ENCODE measurements at regions not wholly inside any gene's neighbourhood (a gene's known extent, or its start where the extent isn't known, plus 50 kb on each side); places are given as distances from the start of the nearest gene placed in this dataset.

DNA sequence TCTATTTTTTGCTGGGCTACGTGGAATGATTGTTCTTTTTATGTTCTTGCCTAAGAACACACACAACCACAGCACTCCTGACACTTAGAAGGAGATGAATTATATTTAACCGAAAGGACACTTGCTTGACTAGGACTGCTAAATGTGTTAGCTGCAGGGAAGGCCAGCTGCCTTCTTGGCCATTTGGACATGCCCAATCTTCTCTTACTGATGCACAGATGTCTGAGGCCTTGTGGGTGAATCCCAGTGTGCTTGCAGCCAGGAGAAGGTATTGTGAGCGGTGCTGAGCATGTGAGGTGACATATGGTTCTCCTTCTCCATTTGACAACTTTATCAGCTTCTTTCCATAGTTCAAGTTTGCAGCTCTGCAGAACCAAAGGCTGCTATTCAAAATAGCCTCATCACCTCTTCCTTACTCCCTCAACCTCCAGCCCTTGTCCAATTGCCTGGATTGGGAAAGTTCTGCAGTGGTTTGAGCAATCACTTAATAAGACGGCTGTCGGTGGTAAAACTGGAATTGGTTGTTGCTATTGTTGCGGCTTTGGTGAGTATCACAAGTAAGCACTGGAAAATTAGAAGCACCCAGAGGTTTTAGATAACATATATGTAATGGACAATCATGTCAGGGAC lies 1113.3 kb downstream of the TSN start:
- H3K36me3 ChIP-seq (ENCODE audit: low read depth): no peaks in the 10 kb centered on the region
- no peak overlapping the region for H3K4me2 ChIP-seq (ENCODE audit: unreplicated experiment)
- H3K9me2 ChIP-seq (ENCODE audit: insufficient read depth): no peaks in the 10 kb centered on the region
- no peaks in the 10 kb centered on the region for H3K79me2 ChIP-seq (ENCODE audit: insufficient read depth)
- in situ Hi-C loops (cut with MboI): no loop called here
- H3K27ac ChIP-seq: no peak overlapping the region
- no peaks in the 10 kb centered on the region for H4K20me1 ChIP-seq (ENCODE audit: insufficient read depth)
- no peaks in the 10 kb centered on the region for H3F3A ChIP-seq (ENCODE audit: insufficient read depth)
- WGBS, 2 experiments (ENCODE audit: low coverage in 1 of 2, low lambda C conversion rate in 2 of 2, missing lambda C conversion rate in 2 of 2): 36 to 47% methylated on average over 6 of the region's 6 CpGs
- no peak for DNase-seq
- H3K9ac ChIP-seq: no peak overlapping the region
- no peaks in the 10 kb centered on the region for H3K4me1 ChIP-seq (ENCODE audit: insufficient read depth)
- TF ChIP-seq EZH2phosphoT487 (IDR thresholded peaks at IDR 0.05; ENCODE audit: insufficient read depth, low read depth): no peak
- no peak for TF ChIP-seq EZH2 (IDR thresholded peaks at IDR 0.05; ENCODE audit: insufficient read depth, poor library complexity, severe bottlenecking)
- H2AFZ ChIP-seq: no peak overlapping the region
- no peaks in the 10 kb centered on the region for H3K9me3 ChIP-seq (ENCODE audit: low read depth)
- no peaks in the 10 kb centered on the region for H3K27me3 ChIP-seq (replicated peaks; ENCODE audit: insufficient read depth)
- H3K4me3 ChIP-seq: no peak overlapping the region

DNA sequence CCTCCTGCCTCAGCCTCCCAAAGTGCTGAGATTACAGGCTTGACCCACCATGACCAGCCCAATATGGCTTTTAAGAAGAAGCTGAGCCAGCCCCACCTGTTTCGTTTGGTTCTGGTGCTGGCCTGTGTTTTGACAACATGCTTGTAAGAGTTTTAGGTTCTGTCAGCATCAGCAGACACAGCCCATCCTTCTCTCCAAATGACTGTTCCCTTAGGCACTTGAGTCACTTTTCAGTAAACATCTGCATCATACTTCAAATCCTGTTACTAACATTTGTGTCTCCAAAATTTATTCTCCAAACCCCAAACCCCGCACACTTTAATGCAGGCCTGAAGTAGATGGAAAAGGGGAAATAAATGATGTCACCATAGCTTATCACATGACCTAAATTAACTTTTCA lies 1118.5 kb downstream of the TSN start:
- no peaks in the 10 kb centered on the region for H3K9me3 ChIP-seq (ENCODE audit: low read depth)
- WGBS, 2 experiments (ENCODE audit: low coverage in 1 of 2, low lambda C conversion rate in 2 of 2, missing lambda C conversion rate in 2 of 2): 51 to 58% methylated on average over 2 of the region's 2 CpGs
- no peak for DNase-seq
- H3K4me1 ChIP-seq (ENCODE audit: insufficient read depth): no peaks in the 10 kb centered on the region
- no peak for TF ChIP-seq EZH2 (IDR thresholded peaks at IDR 0.05; ENCODE audit: insufficient read depth, poor library complexity, severe bottlenecking)
- TF ChIP-seq EZH2phosphoT487 (IDR thresholded peaks at IDR 0.05; ENCODE audit: insufficient read depth, low read depth): no peak
- no peaks in the 10 kb centered on the region for H4K20me1 ChIP-seq (ENCODE audit: insufficient read depth)
- H3K4me3 ChIP-seq: no peak overlapping the region
- no peaks in the 10 kb centered on the region for H3K9me2 ChIP-seq (ENCODE audit: insufficient read depth)
- no peaks in the 10 kb centered on the region for H3K79me2 ChIP-seq (ENCODE audit: insufficient read depth)
- H3K4me2 ChIP-seq (ENCODE audit: unreplicated experiment): no peak overlapping the region
- no peak overlapping the region for H3K9ac ChIP-seq
- H3F3A ChIP-seq (ENCODE audit: insufficient read depth): no peaks in the 10 kb centered on the region
- in situ Hi-C loops (cut with MboI): no loop called here
- no peak overlapping the region for H2AFZ ChIP-seq
- no peaks in the 10 kb centered on the region for H3K36me3 ChIP-seq (ENCODE audit: low read depth)
- no peaks in the 10 kb centered on the region for H3K27me3 ChIP-seq (replicated peaks; ENCODE audit: insufficient read depth)
- no peak overlapping the region for H3K27ac ChIP-seq

DNA sequence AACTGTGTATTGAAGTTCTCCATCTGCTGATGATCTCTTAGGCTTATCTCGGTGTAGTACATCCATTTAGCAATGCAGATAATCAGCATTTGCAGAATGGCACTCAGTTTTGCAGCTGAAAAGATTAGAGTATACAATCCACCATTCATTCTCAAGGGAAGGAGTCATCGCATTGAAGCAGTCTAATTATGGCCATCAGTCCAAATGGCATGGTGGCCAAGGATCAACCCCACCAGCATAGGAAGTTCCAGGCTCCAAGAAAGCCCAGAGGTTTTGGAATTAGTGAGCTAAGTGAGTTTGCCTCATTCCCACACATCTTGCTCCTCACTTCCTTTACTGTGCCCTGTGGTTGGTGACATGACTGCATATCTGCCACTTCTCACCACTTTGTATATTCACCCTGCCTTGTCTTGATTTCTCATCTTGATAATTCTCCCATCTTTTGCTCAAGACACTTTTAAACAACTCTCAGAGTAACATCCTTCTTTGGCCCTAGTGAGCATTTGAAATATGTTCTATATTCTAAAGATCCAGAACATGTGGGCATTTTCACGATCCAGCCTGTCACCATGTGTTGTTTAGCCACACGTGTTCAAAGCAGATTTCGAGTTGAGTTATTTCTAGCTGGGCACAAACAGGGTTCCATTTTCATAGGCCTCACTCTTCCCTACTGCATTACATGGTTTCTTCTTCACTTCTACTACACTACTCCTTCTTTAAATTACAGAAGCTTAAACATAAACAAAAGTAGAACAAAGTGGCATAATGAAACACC lies 1119.8 kb downstream of the TSN start:
- H3K9me3 ChIP-seq (ENCODE audit: low read depth): no peaks in the 10 kb centered on the region
- in situ Hi-C loops (cut with MboI): no loop called here
- H3F3A ChIP-seq (ENCODE audit: insufficient read depth): no peaks in the 10 kb centered on the region
- H4K20me1 ChIP-seq (ENCODE audit: insufficient read depth): no peaks in the 10 kb centered on the region
- no peak overlapping the region for H3K4me3 ChIP-seq
- H3K9me2 ChIP-seq (ENCODE audit: insufficient read depth): no peaks in the 10 kb centered on the region
- no peak overlapping the region for H3K4me2 ChIP-seq (ENCODE audit: unreplicated experiment)
- H3K27ac ChIP-seq: no peak overlapping the region
- no peaks in the 10 kb centered on the region for H3K79me2 ChIP-seq (ENCODE audit: insufficient read depth)
- no peak for DNase-seq
- H3K27me3 ChIP-seq (replicated peaks; ENCODE audit: insufficient read depth): no peaks in the 10 kb centered on the region
- no peak overlapping the region for H2AFZ ChIP-seq
- WGBS, 2 experiments (ENCODE audit: low coverage in 1 of 2, low lambda C conversion rate in 2 of 2, missing lambda C conversion rate in 2 of 2): 10 to 13% methylated on average over 5 of the region's 5 CpGs
- H3K9ac ChIP-seq: no peak overlapping the region
- no peak for TF ChIP-seq EZH2 (IDR thresholded peaks at IDR 0.05; ENCODE audit: insufficient read depth, poor library complexity, severe bottlenecking)
- TF ChIP-seq EZH2phosphoT487 (IDR thresholded peaks at IDR 0.05; ENCODE audit: insufficient read depth, low read depth): no peak
- no peaks in the 10 kb centered on the region for H3K4me1 ChIP-seq (ENCODE audit: insufficient read depth)
- no peaks in the 10 kb centered on the region for H3K36me3 ChIP-seq (ENCODE audit: low read depth)

DNA sequence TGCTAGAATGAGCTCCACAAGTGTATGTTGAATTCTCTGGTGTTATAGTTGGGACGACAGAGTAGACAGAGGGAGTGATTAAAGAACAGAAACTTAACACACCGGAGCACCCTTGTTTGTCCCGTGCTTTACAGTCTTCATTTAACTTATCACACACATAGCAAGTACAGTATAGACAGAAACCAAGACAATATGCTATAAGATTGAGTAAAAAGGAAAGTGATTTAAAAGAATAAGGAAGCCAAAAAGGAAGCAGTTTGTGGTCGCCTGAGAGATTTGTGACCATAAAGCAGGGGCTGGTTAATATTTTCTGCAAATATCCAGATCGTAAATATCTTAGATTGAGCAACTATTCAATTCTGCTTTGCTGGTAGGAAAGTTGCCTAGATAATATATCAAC lies 1128.4 kb downstream of the TSN start:
- Histone ChIP-seq H3K79me2 (ENCODE audit: insufficient read depth) (no peaks in the 10 kb centered on the region), H3K27ac (no peak overlapping the region), H3K4me3 (no peak overlapping the region), H3K9me2 (ENCODE audit: insufficient read depth) (no peaks in the 10 kb centered on the region), H3K36me3 (ENCODE audit: low read depth) (no peaks in the 10 kb centered on the region), H3F3A (ENCODE audit: insufficient read depth) (no peaks in the 10 kb centered on the region), H3K9me3 (ENCODE audit: low read depth) (no peaks in the 10 kb centered on the region), H3K9ac (no peak overlapping the region), H4K20me1 (ENCODE audit: insufficient read depth) (no peaks in the 10 kb centered on the region), H3K4me1 (ENCODE audit: insufficient read depth) (no peaks in the 10 kb centered on the region), H2AFZ (no peak overlapping the region), H3K4me2 (ENCODE audit: unreplicated experiment) (no peak overlapping the region), H3K27me3 (replicated peaks; ENCODE audit: insufficient read depth) (no peaks in the 10 kb centered on the region)
- no peak for DNase-seq
- 24 to 31% methylated on average over 5 of the region's 5 CpGs for WGBS, 2 experiments (ENCODE audit: low coverage in 1 of 2, low lambda C conversion rate in 2 of 2, missing lambda C conversion rate in 2 of 2)
- in situ Hi-C loops (cut with MboI): no loop called here
- TF ChIP-seq EZH2phosphoT487 (IDR thresholded peaks at IDR 0.05; ENCODE audit: insufficient read depth, low read depth) (no peak), EZH2 (IDR thresholded peaks at IDR 0.05; ENCODE audit: insufficient read depth, poor library complexity, severe bottlenecking) (no peak)
